ENCODE measurements at regions not wholly inside any gene's neighbourhood (a gene's known extent, or its start where the extent isn't known, plus 50 kb on each side); places are given as distances from the start of the nearest gene placed in this dataset.

DNA sequence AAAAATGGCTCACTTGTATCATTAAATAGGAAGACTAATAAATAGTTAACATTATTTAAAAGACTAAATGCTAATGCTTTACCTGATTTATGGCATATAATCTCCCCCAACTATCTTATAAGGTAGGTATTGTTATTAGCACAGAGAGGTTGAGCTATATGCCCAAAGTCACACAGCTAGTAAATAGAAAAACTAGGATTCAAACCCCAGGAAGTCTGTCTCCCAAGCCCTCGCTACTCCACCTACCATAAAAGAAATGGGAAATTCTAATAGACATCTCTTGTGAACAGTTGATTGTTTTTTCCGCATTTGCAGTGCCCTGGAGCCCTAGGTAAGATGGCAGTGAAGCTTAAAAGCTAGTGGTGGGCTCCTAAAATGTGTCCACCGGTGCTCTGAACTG is 65.2 kb upstream of the SOD1 start:
- no peaks in the 10 kb centered on the region for H3K9me3 Mint-ChIP-seq (ENCODE audit: unreplicated experiment)
- no peak for DNase-seq
- intact Hi-C loops (cut with micrococcal nuclease; ENCODE audit: unreplicated experiment): no loop called here
- no peaks in the 10 kb centered on the region for H3K36me3 Mint-ChIP-seq (ENCODE audit: insufficient read depth, unreplicated experiment)
- no peak overlapping the region for H3K4me3 Mint-ChIP-seq (ENCODE audit: unreplicated experiment)
- no peak overlapping the region for H3K27ac Mint-ChIP-seq (ENCODE audit: unreplicated experiment)
- H3K4me1 Mint-ChIP-seq (ENCODE audit: low read depth, unreplicated experiment): no peaks in the 10 kb centered on the region
- POLR2A ChIA-PET: no interaction called here
- Histone ChIP-seq H3K27me3 (replicated peaks; ENCODE audit: control insufficient read depth, insufficient read depth, low read length) (no peaks in the 10 kb centered on the region), H3K4me3 (ENCODE audit: low read depth, low read length) (no peak overlapping the region), H3K9me3 (no peaks in the 10 kb centered on the region), H3K36me3 (ENCODE audit: control insufficient read depth, insufficient read depth, low read length) (no peaks in the 10 kb centered on the region), H3K4me1 (no peaks in the 10 kb centered on the region)
- BruUV-seq (replicated peaks): no TSS peak
- CTCF ChIA-PET: no interaction called here
- no peaks in the 10 kb centered on the region for H3K27me3 Mint-ChIP-seq (ENCODE audit: insufficient read depth, unreplicated experiment)
- TF ChIP-seq CTCF (IDR thresholded peaks at IDR 0.05; ENCODE audit: insufficient read depth in 1 of 2, low read depth in 1 of 2, low read length in 1 of 2, severe bottlenecking in 1 of 2, unreplicated experiment in 1 of 2): no peak

DNA sequence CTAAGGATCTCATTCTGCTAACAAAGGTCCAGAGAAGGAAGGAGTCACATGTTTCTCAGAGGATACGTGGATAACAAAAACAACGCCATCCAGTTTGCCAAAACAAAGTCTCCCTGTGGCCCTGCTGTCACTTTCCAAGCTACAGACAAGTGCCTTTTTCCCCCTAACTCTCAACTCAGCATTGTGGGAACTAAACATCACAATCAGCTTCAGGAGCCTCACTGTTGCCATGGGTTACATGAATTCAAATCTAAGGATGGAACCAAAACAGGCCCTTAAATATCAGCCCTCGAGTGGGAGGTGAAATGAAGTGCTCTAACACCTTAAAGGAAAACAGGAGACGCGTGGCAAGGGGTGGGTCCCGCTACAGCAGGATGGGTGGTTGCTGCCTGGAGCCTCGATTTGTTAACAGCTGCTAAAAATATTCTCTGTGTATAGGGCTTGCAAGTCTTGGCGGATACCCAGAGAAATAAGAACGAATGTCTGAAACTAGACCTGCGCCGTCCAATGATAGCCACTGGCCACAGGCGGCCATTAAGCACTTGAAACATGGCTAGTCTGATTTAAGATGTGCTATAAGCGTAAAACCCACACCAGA is 66.4 kb upstream of the SOD1 start:
- Mint-ChIP-seq H3K27me3 (ENCODE audit: insufficient read depth, unreplicated experiment) (no peaks in the 10 kb centered on the region), H3K4me1 (ENCODE audit: low read depth, unreplicated experiment) (no peaks in the 10 kb centered on the region), H3K27ac (ENCODE audit: unreplicated experiment) (no peak overlapping the region), H3K36me3 (ENCODE audit: insufficient read depth, unreplicated experiment) (no peaks in the 10 kb centered on the region), H3K4me3 (ENCODE audit: unreplicated experiment) (no peak overlapping the region), H3K9me3 (ENCODE audit: unreplicated experiment) (no peaks in the 10 kb centered on the region)
- CTCF ChIA-PET: no interaction called here
- DNase-seq: no peak
- no peak for TF ChIP-seq CTCF (IDR thresholded peaks at IDR 0.05; ENCODE audit: insufficient read depth in 1 of 2, low read depth in 1 of 2, low read length in 1 of 2, severe bottlenecking in 1 of 2, unreplicated experiment in 1 of 2)
- H3K9me3 ChIP-seq: no peaks in the 10 kb centered on the region
- H3K4me3 ChIP-seq (ENCODE audit: low read depth, low read length): no peak overlapping the region
- BruUV-seq (replicated peaks): no TSS peak
- H3K36me3 ChIP-seq (ENCODE audit: control insufficient read depth, insufficient read depth, low read length): no peaks in the 10 kb centered on the region
- POLR2A ChIA-PET: no interaction called here
- no peaks in the 10 kb centered on the region for H3K27me3 ChIP-seq (replicated peaks; ENCODE audit: control insufficient read depth, insufficient read depth, low read length)
- H3K4me1 ChIP-seq: no peaks in the 10 kb centered on the region
- intact Hi-C loops (cut with micrococcal nuclease; ENCODE audit: unreplicated experiment): no loop called here

GRCh38 chr21:31592516-31592915 is 67.0 kb upstream of the SOD1 start:
- Histone ChIP-seq H3K27me3 (replicated peaks; ENCODE audit: control insufficient read depth, insufficient read depth, low read length) (no peaks in the 10 kb centered on the region), H3K4me3 (ENCODE audit: low read depth, low read length) (no peak overlapping the region), H3K4me1 (no peaks in the 10 kb centered on the region), H3K9me3 (no peaks in the 10 kb centered on the region), H3K36me3 (ENCODE audit: control insufficient read depth, insufficient read depth, low read length) (no peaks in the 10 kb centered on the region)
- H3K27ac Mint-ChIP-seq (ENCODE audit: unreplicated experiment): no peak overlapping the region
- no peaks in the 10 kb centered on the region for H3K27me3 Mint-ChIP-seq (ENCODE audit: insufficient read depth, unreplicated experiment)
- no peak overlapping the region for H3K4me3 Mint-ChIP-seq (ENCODE audit: unreplicated experiment)
- no peaks in the 10 kb centered on the region for H3K36me3 Mint-ChIP-seq (ENCODE audit: insufficient read depth, unreplicated experiment)
- TF ChIP-seq CTCF (IDR thresholded peaks at IDR 0.05; ENCODE audit: insufficient read depth in 1 of 2, low read depth in 1 of 2, low read length in 1 of 2, severe bottlenecking in 1 of 2, unreplicated experiment in 1 of 2): no peak
- no peaks in the 10 kb centered on the region for H3K9me3 Mint-ChIP-seq (ENCODE audit: unreplicated experiment)
- no peaks in the 10 kb centered on the region for H3K4me1 Mint-ChIP-seq (ENCODE audit: low read depth, unreplicated experiment)
- POLR2A ChIA-PET: no interaction called here
- no peak for DNase-seq
- CTCF ChIA-PET: no interaction called here
- no TSS peak for BruUV-seq (replicated peaks)
- intact Hi-C loops (cut with micrococcal nuclease; ENCODE audit: unreplicated experiment): no loop called here

All from Caco-2 (cell line).